ENCODE measurements at regions not wholly inside any gene's neighbourhood (a gene's known extent, or its start where the extent isn't known, plus 50 kb on each side); places are given as distances from the start of the nearest gene placed in this dataset.

DNA sequence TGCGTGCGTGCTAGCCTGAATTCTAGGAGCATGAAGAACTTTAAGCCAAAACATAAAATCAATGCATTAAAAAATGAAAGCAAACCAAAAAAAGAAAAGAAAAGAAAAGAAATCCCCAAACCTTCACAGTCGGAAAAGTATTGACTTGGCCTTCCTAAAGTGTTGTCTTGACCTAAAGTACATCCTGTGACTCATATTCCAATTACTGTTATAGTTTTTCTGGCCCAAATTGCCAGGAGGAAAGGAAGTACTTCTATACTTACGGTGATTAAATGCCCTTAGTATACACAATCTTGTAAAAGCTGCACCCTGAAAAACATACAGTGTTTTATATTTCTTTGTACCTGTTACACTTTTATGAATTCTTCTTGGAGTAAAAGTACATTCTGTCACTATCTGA lies 512.8 kb downstream of the ANKRD50 start:
- no peak for DNase-seq

DNA sequence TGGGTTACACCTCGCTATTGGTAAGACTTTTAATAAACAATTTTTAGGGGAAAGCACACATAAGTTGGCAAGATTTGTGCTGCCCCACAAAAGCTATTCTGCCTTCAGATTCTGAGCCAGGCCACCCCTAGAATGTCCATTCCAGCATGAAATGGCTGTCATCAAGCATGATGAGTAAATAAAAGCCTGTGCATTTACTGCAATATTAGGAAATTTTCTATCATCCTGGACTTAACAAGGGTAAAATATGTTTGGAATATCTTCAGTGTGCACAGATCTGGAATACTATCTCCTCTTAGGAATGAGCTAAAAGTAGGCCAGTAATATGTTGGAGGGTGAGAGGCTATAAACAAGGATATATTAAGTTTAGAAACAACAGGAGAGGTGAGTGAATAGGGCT lies 510.9 kb downstream of the ANKRD50 start:
- no peak for DNase-seq

DNA sequence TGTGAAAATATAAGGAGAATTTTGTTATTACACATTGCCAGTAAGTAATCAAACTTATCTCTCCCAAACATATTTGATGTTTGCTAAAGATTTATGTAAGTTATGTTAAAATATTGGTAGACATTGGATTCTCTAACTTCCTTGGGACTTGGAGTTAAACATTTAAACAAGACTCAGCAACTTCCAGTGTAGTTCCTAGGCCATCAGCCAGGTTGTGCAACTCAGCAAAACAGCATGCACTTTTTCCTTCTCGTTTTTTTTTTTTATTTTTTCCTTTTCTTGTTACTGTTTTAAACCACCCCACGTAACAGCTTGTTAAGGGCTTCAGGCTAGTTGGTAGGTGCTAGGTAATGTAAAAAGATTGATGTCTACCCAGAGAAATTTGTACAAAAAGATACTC lies 510.4 kb downstream of the ANKRD50 start:
- DNase-seq = no peak

DNA sequence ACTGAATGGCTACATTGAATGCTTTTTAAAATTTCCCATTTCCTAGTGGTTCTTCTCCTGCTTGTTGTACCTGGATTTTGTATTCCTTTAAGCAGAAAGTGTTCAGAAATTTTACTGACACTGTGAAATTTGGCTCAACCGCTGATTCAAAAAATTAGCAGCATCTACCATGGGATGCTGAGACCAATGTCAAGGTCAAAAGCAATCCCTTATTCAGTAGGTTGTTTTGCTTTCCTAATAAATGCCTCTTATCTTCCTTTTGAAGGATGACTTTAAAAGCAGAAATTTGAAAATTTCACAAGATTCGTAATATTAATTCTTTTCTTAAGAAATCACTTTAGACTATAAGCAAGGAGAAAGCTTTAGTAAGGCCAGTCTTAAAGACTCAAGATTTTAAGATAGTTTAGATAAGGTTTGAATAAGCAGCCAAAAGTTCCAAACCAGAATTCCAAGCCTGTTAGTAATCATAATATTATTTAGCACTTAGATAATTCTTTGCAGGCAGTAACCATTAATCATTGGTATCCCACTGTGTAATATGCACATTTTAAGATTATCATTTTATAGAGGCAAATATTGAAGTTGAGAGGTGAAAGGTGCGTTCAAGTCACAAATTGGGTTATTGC lies 508.8 kb downstream of the ANKRD50 start:
- DNase-seq = no peak

DNA sequence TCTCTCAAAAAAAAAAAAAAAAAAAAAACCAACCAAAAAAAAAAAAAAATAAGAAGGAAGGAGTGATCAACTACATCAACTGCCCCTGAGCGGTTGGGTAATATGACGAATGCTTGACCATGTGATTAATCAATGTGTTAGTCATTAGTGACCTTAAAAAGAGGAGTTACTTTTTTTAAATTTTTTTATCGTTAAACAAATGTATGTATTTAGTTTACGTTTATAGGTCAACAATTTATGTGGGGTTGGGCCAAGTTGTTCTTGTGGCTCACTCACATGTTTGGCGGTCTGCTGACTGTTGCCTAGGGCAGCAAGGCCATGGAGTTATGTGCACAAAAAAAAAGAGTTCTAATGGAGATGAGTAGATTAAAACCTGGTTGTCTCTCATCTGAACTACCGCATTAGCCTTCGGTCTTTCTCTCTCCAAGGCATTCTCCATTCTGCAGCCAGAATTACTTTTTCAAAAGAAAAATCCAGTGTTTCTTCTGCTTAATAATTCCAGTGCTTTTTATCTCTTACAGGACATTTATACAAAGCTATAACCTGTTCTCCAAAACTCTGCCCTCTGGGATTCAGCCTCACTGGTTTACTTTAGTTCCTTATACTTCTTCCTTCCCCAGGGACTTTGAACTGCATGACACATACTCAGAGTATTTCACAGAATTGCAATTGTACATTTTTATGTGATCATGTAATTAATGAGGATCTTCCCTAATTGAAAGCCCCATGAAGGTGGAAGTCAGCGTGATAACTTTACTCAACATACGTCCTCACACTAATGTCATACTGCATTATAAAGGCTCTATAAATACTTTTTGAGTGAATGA lies 505.5 kb downstream of the ANKRD50 start:
- DNase-seq = no peak

DNA sequence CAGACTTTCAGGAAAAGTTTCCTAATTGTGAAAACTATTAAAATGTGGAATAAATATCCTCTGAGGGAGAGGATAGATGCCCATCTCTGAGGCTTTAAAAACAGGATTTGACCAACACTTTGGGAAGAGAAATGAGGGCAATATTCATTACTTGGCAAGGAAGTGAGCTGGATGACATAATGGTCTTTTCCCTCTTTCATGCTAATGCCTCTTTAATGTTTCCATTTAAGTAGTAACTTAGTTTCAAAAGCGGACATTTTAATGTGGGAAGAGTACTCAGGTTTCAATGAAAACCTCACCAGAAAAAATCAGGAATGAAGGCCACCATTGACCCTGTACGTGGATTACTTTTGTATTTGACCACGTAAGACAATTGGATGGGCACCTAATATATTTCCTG lies 503.3 kb downstream of the ANKRD50 start:
- DNase-seq = no peak

DNA sequence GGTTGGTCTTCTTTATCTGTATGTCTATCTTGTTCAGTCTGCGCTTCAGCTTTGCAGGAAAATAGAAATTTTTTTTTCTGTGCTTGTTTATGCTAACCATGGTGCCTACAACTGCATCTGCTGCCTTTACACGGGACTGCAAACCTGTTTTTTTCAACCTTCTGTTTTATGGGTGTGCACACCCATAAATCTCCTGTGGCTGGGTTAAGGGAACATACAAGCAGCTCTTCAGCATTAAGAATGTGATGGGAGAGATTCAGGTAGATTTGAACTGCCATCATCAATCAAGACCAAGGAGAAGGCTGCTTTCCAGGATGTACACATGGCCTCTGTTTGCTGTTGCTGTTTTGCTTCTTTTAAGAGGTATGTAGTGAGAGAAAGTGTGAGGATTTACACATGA lies 502.9 kb downstream of the ANKRD50 start:
- DNase-seq = no peak

DNA sequence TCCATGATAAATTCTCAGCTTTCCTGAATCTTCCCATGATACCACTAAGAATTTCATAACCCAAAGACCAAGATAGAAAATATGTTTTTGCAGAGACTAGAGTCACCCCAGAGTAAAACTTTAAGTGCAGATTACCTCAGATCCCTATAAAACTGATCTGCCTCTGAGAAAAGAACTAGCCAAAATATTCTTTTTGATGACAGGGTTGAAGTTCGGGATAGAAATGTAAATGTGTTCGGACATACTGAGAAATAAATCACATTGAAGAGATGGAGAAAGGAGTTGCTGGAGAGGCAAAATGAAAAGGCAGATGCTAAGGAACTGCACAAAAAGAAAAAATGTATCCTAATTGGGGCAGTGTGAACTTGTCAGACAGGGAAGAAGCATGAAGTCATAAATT lies 501.8 kb downstream of the ANKRD50 start:
- no peak for DNase-seq

DNA sequence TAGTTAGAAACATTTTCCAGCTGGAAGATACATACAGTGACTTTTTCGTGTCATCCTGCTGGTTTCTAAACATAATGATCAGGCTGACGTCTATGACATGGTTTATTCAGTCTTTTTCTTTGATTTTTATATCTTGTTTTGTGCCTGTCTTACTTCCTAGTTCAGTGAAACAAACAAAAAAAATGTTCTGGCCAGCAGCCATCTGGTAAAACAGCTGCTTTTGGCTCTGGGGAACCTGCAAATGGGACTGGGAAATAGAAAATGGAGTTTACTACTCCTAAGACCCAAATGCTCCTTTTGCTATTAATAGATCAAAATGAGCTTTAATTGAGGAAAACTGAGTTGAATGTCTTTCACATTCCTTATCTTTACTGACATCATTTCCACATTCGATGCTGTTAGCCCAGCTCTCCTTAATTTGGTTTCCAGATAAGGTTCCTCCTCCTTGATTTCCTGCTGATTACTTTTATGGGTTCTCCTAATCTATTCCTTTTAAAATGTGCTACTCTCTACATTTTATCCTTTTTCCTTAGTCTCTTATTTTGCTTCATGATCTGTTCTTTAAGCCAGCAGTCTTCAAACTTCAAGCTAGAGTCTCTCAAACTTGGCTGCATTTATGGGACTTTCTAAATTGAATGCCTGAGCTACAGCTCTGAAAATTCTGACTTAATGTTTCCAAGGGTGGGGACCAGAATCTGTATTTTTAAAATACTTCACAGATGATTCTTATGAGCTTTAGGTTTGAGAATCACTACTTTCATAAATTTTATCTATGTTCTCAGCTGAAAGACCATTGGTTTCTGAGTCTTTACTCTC lies 499.5 kb downstream of the ANKRD50 start:
- no peak for DNase-seq

DNA sequence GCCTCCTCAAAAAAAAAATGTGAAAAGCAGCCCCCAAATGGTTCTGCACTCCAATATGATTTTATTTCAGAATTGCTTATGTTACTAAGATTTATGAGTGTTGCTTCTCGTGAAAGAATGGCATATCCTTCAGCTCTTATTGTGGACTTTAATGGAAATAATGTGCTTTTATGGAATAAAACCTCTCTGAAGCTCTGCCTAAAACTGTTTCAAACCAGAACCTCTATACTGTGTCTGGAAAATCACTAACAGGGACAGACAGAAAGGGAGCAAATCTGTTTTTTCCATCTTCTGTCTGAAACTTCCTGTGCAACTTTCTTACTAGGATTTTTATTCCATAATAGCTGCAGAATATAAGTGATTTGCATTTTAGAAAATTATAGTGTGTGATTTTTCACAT lies 493.1 kb downstream of the ANKRD50 start:
- no peak for DNase-seq

DNA sequence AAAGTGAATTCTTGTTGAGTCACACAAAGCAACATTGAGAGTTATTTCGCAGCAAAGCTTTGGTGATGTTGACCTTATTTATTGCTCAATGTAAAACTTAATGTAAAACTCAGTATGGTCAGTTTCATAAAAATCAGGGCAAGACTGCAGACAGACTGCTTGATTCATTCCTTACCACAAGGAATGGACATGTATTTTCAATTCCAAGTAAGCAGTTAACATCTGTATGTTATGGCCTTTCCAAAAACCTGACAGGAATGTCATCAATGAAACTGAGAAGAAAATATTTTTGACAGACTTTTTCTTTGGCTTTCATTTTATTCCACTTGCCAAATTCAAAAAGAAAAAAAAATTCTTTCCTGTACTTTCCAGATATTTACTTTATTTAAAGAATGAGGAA lies 488.3 kb downstream of the ANKRD50 start:
- DNase-seq = no peak

DNA sequence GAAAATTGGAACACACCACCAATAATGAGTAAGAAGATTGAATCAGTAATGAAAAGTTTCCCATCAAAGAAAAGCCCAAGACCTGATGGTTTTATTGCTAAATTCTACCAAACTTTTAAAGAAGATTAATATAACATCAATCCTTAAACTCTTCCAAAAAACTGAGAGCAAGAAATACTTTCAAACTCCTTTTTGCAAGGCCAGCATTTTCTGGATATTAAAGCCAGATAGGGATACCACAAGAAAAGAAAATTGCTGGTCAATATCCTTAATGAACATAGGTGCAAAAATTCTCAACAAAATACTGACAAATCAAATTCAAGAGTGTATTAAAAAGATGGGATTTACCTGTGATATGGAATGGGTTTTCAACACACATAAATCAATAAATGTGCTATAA lies 484.6 kb downstream of the ANKRD50 start:
- DNase-seq = no peak

DNA sequence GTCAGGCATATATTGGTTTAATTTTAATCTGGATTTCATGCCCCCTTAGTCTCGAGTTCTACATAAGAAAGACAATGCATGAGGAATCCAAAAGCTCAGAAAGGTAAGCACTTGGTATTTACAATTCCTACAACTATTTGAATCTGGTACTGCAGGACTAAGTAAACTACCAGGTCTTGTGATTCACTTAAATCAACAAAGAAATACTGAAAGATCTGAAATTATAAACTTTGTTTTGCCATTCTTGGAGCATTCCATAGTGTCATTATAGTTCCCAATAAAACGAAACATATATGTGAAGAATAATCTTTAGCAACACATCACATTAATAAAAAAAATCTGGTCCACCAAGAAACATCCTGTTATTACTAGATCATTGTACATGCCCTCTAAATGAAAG lies 482.3 kb downstream of the ANKRD50 start:
- DNase-seq = no peak

DNA sequence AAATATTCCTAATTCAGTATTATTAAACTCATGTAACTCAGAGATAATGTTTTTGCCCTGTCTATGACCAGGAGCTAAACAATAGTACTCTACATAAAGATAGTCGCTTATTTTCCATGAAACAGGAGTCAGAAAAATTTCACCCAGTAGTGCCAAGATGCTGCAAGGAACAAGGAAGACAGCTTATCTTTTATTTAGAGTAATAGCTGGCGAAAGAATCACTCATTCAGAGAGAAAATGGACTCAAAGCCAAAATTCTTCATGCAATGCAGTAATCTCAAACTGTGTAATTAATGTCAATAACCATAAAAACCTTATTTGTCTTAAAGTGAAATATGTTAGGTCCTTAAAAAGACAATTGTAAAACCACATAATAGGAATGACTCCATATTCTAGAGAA lies 477.8 kb downstream of the ANKRD50 start:
- no peak for DNase-seq

DNA sequence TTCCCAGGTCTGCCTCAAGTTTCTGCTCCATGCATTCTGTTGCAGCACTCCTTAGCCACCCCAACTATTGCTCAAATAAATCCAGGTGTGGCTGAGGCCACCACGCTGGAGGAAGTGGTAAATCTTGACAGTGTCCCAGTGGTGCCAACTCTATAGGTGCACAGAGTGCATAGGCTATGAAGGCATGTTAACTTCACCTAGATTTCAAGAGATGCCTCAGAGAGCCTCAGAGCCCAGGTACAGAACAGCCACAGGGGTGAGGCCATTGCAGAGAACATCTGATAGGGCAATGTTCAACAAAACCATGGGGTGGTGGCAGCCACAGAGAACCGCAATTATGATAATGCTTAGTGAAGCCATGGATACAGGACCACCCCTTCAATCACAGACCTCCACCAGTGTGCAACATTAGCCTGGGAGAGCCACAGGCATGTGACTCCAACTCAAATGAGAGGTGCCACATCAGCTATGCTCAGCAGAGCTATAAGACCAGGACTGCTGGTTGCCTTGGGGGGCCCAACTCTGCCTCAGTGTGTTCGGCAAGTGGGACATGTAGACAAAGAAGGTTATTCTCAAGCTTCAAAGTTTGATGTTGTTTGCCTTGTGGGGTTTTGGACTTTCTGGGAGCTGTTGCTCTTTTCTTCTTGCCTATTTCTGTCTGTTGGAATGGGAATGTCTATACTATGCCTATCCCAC lies 468.7 kb downstream of the ANKRD50 start:
- DNase-seq = no peak

DNA sequence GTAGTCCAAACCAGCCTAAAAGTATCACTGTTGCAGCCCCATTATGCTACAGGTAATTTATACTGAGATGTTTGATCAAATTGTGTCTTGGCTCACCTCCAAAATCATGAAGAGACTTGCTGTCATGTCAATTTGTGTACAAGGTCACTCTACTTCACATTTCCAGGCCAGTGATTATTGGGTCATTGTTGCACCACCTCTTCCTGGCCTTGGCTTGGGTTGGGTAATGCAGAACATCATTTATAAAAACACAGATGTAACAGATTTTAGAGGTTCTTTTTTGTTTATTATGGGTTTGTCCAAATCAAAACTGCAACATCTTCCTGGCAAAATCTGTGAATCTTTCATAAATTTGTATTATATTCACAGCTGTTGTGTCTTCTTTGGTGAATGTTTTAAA lies 459.5 kb downstream of the ANKRD50 start:
- no peak for DNase-seq

DNA sequence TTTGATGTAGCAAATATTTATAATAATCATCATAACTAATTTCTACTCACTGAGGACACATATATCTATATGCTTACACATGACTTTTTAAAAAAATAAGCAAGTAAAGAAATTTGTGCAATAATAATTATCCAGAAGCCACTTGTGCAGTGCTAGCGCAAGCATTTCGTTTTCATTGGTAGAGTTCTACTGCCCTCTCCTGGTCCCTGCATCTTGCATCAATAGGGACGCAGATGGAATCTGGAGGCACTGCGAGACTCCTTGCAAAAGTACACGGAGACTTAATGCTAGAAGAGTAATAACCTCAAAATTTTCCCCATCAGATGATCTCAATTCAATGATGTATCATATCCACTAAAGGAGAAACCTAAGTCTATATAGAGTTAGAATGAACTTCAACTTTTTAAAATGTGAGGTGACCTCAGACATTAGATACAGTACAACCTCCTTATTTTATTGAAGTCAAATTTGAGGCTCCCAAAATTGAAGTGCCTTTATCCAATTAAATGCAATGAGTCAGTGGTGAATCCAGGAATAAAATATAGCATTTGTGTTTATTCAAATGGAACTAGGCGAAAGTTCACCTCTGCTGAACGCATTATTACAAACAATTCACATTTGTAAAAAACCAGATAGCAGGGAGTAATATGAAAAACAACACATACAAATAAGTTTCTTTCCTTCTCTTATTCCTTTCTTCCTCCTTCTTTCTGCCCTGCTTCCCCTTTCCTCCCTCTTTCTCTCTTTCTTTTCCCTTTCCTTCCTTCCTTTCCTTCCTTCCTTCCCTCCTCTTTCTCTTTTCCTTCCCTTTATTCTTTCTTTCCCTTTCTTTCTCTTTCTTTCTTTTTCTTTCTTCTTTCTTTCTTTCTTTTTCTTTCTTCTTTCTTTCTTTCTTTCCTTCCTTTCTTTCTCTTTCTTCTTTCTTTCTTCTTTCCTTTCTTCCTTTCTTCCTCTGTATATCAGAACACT lies 450.0 kb downstream of the ANKRD50 start:
- DNase-seq = peak; percentile 13

DNA sequence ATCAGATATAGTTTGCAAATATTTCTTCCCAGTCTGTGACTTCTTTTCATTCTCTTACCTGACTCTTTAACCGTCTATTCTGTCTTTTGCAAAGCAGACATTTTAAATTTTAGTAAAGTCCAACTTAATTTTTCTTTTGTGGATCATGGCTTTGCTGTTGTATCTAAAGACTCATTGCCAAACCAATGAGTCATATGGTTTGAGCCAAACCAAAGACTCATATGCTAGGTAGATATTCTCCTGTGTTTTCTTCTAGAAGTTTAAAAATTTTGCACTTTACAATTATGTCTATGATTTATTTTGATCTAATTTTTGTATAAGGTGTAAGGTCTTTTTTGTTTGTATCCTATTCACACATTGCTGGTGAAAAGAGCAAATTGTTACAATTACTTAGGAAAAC lies 446.8 kb downstream of the ANKRD50 start:
- DNase-seq = no peak

DNA sequence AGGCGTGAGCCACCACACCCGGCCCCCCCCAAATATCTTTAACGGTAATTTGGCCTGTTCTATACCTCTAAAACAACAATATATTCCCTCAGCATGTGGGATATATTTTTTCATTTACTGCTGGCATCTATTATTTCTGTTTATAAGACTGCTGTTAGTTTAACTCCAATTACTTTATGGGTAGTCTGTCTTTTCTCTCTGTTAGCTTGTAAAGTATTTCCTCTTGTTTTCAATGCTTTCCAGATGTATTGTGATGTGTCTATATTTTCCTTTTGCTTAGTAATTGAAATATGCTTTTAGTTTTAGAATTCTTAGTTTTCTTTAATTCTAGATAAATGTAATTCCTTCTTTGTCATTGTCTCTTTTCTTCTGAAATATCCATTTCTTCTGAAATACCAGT lies 445.8 kb downstream of the ANKRD50 start:
- no peak for DNase-seq

DNA sequence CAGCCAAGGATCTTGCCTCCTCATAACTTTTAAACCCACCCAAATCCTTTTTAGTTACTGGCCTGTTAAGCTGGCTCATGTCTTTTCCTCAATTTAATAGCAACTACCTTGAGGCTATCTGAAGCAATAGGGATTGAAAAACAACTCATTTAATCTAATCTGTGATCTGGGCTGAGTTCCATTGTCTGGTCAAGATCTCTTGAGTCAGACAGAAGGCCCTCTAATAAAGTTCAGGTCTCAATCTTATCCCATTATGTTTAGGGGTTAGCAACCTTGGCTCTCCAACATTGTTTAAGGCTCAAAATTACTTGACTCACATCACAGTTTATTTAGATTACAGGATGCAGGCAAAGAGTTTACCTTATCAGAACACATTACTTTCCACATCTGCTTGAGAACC lies 436.1 kb downstream of the ANKRD50 start:
- no peak for DNase-seq

DNA sequence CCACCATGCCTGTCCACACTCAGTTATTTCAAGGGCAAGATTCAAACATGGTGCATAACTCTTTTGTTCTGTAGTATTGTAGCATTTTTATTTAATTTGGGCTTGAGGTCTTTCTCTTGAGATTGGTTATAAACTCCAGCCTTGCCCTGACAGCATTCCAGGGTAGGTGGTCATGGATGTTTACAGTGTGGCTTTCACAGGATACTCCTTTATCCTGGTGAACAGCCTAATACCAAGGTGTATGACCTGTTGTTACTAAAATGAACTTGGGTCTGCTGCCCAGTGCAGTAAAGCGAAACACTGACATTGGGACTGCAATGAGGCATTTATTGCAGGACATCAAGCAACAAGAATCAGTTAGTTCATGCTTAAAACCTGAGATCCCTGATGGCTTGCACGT lies 434.8 kb downstream of the ANKRD50 start:
- DNase-seq = no peak

DNA sequence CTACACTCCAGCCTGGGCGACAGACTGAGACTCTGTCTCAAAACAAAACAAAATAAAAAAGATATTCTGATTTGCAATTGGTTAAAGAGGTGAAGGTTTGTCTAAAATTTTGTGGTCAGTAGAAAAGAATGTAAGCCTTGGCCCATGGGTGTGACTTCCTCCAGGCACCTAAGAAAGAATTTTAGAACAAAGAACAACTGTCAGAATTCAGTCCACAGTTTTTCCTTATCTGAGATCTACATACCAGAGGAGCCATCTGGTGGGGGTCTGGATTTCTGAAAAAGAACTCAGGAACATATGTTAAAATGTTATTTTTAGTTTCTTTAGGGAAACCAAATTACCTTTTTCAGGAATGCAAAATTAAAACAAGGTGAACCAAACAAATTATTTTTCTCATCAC lies 434.1 kb downstream of the ANKRD50 start:
- DNase-seq = no peak

Data from effector CD4-positive, alpha-beta T cell (primary cell).